ENCODE measurements at regions not wholly inside any gene's neighbourhood (a gene's known extent, or its start where the extent isn't known, plus 50 kb on each side); places are given as distances from the start of the nearest gene placed in this dataset.

DNA sequence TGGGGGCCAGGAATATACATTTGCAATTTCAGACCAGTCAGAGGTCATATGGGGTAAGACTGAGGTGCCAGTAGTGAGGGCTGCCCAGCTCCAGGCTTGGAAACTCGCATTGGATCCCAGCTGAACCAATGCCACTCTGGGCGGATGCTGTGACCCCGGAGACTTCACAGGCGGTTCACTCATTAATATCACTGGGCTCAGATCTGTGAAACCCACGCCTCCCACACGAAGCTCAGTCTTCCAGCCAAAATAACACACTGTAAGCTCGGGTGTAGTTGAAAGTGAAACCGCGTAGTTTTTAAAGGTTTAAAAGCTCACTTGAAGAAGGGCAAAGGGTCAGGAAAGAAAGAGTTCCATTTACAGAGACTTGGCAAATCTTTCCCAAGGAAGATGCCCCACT lies 254.8 kb downstream of the FOXL1 start:
- TF ChIP-seq CTCF (IDR thresholded peaks at IDR 0.05) = no peak

DNA sequence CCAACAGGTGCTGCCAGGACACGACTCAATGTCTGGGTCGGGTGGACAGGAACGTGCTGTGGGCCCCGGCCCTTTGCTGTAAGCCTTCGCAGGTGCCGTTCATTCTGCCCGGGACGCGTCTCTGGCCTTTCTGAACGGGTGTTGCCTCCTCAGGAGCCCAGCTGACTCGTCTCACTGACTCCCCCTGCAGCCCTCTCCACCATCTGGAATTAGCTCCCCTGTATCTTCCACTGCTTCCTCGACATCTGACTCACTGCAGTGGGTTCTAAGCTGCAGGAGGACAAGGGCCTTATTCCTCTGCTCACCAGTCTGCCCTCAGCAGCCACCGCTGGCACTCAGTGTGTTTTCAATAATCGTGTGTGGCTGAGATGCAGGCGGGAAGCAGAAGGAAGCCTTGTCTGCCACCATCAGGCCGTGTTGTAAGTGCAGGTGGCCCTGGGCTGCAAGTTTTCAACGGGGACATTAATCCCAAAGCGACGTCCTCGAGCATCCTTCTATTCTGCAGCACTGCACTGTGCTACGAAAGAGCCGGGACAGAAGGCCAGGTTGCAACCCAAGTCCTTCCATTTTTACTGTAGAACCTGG lies 256.2 kb downstream of the FOXL1 start:
- no peak for TF ChIP-seq CTCF (IDR thresholded peaks at IDR 0.05)
- no peak overlapping the region for H3K4me3 ChIP-seq
- no peak overlapping the region for H3K27ac ChIP-seq
- no peak for DNase-seq (ENCODE audit: low spot score)

More for the DNA sequence above, 254.8 kb downstream of the FOXL1 start:
- H3K4me3 ChIP-seq = peak overlapping the region; percentile 48
- no peak overlapping the region for H3K27ac ChIP-seq
- no peak for DNase-seq (ENCODE audit: low spot score)

DNA sequence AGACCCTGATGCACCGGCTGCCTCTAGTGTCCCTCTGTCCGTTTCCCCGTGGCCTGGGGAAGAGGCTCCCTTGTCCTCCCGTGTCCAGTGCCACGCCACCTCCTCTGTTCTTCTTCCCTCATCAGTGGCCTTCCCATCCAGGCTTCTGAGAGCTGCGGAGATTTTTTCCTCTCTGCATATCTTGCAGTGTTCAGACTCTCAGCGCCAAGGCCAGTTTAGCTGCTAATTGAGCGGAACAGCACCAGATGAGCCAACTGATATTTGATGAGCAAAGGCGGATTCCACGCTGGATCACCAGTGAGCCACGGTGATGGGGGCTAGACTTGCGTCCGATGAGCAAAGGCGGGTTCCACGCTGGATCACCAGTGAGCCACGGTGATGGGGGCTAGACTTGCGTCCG lies 257.6 kb downstream of the FOXL1 start:
- Histone ChIP-seq H3K4me3 (no peak overlapping the region), H3K27ac (no peak overlapping the region)
- TF ChIP-seq CTCF (IDR thresholded peaks at IDR 0.05) = no peak
- no peak for DNase-seq (ENCODE audit: low spot score)

DNA sequence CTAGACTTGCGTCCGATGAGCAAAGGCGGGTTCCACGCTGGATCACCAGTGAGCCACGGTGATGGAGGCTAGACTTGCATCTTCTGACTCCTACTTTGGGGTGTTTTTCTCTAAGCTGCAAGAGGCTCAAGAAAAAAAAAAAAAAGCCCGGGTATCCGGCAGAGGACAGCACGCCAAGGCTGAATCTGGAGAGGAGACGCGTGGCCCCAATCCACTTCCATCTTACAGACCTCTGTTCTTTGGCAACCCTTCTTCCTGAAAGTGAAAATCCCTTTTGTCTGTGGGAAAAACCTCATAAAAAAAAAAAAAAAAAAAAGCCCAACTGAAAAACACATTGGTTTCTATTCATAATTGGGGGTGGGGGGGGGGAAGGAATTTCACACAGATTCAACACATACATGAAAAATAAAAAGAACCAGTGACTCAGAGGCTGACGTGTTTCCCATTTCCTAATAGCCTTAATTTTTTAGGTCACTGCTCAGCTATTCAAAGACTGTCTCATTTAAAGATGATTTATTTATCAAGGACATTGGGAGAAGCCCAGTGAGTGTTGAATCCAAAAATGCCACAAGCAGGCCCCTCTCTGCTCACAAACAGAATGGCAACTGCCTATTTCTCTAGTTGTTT lies 258.3 kb downstream of the FOXL1 start:
- no peak for DNase-seq (ENCODE audit: low spot score)
- H3K4me3 ChIP-seq = no peak overlapping the region
- no peak for TF ChIP-seq CTCF (IDR thresholded peaks at IDR 0.05)
- no peak overlapping the region for H3K27ac ChIP-seq

DNA sequence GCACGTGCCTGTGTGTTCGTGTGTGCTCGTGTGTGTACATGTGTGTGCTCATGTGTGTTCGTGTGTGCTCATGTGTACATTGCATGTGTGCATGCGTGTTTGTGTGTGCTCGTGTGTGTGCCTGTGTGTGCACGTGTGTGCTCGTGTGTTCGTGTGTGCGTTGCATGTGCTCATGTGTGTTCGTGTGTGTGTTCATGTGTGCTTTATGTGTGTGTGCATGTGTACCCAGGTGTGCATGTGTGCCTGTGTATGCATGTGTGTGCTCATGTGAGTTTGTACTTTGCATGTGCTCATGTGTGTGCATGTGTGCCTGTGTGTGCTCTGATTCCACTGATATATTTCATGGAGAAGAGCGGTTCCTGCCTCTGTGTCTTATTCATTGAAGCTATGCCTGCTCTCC lies 265.5 kb downstream of the FOXL1 start:
- no peak overlapping the region for H3K4me3 ChIP-seq
- H3K27ac ChIP-seq = no peak overlapping the region
- no peak for TF ChIP-seq CTCF (IDR thresholded peaks at IDR 0.05)
- no peak for DNase-seq (ENCODE audit: low spot score)

DNA sequence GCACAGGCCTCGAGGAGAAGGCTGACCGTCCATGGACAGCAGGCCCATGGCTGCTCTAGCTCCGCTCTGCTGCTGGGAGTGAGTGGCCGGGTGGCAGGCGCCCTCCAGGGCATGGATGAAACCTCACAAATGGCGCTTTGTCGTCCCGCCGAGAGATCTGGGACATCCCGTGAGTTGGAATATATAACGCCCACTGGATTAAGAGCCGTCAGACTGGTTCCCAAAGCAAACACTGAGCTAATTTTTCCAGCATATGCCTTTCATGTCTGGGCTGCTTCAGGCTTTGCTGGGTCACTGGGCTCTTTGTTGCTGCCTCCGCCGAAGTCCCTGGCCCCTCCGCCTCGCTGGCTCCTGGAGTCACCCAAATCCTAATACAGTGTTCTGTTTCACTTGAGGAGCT lies 266.3 kb downstream of the FOXL1 start:
- Histone ChIP-seq H3K4me3 (no peak overlapping the region), H3K27ac (no peak overlapping the region)
- TF ChIP-seq CTCF (IDR thresholded peaks at IDR 0.05) = no peak
- DNase-seq (ENCODE audit: low spot score) = no peak

- TF ChIP-seq CTCF (IDR thresholded peaks at IDR 0.05) = no peak
- H3K27ac ChIP-seq = no peak overlapping the region
- no peak overlapping the region for H3K4me3 ChIP-seq
- no peak for DNase-seq (ENCODE audit: low spot score)
Measured at GRCh38 chr16:86846136-86846535, 267.8 kb downstream of the FOXL1 start.

Measured in coronary artery (tissue), 2 donors.